ENCODE measurements at regions not wholly inside any gene's neighbourhood (a gene's known extent, or its start where the extent isn't known, plus 50 kb on each side); places are given as distances from the start of the nearest gene placed in this dataset.

DNA sequence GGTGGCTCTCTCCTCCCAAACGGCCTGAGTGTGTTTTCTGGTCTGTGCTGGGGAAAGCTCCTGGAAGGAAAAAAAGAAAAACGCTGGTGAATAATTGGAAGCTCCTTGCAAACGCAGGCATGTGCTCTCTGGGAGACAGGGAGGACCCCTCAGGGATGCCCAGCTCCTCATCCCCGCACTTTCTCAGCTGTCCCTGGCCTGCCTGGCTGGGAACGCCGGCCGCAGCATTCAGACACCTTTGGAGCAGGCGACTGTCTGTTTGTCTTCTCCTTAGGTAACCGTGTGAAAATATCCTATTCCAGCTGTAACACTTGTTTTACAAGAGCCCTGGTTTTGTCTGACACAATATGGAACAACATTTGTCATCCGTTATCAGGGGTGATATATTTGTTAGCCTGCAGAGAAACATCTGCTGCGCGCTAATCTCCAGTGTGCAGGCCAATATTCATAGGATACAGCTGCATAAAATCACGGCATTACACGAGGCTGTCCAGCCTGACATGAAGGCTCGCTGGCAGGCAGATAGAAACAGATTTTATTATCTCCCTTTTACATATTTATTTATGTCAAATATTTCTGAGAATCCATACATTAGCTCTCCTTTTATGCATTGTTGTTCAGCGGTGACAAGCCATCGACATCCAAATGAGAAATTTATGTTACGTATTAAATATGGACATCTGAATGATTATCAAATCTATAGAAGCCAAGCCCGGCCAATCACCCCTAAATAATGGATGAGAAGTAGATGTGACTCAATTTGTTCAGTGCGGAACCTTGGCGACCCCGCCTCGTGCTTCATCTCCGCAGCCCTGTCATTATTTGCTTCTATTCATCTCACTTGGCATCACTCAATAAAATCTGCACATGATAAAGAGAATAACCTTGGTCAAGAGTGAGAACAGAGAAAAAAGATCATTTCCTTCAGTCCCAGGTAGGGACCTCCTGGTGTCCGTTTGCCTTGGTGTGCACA, 675.1 kb upstream of the SALL3 start:
- TF ChIP-seq, protein P1, sequence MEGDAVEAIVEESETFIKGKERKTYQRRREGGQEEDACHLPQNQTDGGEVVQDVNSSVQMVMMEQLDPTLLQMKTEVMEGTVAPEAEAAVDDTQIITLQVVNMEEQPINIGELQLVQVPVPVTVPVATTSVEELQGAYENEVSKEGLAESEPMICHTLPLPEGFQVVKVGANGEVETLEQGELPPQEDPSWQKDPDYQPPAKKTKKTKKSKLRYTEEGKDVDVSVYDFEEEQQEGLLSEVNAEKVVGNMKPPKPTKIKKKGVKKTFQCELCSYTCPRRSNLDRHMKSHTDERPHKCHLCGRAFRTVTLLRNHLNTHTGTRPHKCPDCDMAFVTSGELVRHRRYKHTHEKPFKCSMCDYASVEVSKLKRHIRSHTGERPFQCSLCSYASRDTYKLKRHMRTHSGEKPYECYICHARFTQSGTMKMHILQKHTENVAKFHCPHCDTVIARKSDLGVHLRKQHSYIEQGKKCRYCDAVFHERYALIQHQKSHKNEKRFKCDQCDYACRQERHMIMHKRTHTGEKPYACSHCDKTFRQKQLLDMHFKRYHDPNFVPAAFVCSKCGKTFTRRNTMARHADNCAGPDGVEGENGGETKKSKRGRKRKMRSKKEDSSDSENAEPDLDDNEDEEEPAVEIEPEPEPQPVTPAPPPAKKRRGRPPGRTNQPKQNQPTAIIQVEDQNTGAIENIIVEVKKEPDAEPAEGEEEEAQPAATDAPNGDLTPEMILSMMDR (conservative IDR thresholded peaks at IDR 0.05 in 1 of 2, IDR thresholded peaks at IDR 0.05 in 1 of 2; ENCODE audit: low read depth in 1 of 2, low read length in 2 of 2), result no peak
- TF ChIP-seq EZH2 (IDR thresholded peaks at IDR 0.05; ENCODE audit: low read length, missing control alignments), result no peak

Measured in fibroblast of lung (primary cell).